Activated T-cell treated with anti-CD3 and anti-CD28 coated beads for 4 hours (primary cell): ENCODE measurements at regions not wholly inside any gene's neighbourhood (a gene's known extent, or its start where the extent isn't known, plus 50 kb on each side); places are given as distances from the start of the nearest gene placed in this dataset.
"Not testable (repeated sequence)": the region's sequence is repeated elsewhere in the genome, so short reads cannot be mapped to it uniquely, and the experiment has no call there.

Experiments used
- DNase-seq: peaks from one replicate; pipeline ENCODE4 v3.0.0-alpha.2; 2020

- DNase-seq, result no peak
Observed at GRCh38 chr22:22374163-22374562, 129.6 kb downstream of the VPREB1 start.

DNA sequence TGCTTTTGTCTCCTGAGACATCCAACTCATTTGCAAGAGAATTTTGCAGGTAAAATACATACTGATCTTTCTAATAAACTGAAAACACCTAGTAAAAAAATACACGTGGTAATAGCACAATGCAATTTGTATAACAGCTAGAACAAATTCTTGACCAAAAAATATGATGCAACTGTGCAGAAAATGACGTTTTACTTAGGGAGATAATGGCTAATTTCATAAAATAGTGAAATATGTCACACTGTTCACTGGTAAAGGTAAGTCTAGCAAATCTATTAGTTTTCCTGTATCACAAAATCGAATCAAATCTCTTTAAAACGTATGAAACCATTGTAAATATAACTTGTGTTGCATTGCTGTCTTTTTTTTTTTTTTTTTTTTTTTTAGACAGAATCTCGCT, 130.0 kb downstream of the VPREB1 start:
- no peak for DNase-seq

- no peak for DNase-seq
Observed at GRCh38 chr22:22375576-22376351, 131.2 kb downstream of the VPREB1 start.

DNA sequence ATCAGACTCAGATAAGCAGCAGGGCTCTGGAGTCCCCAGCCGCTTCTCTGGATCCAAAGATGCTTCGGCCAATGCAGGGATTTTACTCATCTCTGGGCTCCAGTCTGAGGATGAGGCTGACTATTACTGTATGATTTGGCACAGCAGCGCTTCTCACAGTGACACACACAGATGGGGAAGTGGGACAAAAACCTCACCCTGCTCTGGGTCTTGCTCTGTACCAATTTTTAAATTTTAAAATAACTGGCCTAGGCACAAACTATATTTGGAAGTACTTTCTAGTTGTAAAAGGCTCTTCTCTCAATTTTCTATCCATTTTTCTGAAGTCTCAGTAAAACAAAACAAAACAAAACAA, 131.7 kb downstream of the VPREB1 start:
- no peak for DNase-seq

GRCh38 chr22:22376884-22377283, 131.7 kb downstream of the ZNF280B start:
- DNase-seq, result not testable (repeated sequence)

DNA sequence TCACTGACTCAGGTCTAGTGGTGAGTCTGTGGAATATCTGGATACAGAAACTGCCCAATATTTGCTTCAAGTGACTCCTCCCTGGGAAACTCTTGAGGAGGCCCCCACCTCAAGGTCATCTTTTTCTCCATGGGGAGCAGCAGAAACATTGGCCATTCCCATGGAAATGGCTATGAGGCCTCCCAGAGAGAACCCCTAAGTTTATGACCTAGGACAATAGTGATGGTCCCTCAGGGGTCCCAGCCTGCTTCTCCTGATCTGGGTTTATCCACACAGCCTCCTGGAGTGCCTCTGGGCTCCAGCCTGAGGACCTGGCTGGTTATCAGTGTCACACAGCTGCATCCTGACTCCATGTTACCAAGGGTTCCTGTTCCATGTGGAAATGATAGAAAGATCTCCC, 131.2 kb downstream of the ZNF280B start:
- DNase-seq, result no peak

- DNase-seq, result no peak
Observed at GRCh38 chr22:22378446-22379415, 129.8 kb downstream of the ZNF280B start.

DNA sequence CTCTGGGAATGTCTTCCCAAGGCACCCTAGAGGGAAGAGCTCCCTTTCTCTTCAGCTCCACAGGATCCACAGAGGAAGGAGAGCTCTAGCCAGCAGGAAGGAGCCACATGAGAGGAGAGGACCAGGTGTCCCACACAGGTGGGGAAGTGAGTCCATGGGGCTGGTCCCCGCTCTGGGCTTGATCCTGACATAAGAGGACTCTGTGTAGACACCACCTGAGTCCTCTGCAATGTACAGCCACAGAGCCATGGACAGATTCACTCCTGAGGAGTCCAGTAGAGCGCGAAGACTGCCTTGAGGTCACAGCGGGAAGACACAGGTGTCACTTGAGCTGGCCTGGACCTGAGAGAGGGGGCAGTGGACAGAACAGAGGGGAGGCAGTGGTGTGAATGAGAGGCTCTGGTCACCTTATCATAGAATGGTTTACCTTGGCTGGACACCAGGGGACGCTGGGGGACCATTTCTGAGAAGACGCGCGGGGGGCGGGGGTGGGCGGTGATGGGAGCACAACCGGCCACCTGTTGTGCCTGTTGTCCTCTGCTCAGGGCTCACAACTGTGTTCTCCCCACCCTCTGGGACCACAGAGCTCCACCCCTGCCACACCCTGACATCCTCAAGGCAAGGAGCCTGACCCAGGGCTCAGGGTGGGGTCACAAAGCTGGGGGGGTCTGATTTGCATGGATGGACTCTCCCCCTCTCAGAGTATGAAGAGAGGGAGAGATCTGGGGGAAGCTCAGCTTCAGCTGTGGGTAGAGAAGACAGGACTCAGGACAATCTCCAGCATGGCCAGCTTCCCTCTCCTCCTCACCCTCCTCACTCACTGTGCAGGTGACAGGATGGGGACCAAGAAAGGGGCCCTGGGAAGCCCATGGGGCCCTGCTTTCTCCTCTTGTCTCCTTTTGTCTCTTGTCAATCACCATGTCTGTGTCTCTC, 128.2 kb downstream of the ZNF280B start:
- no peak for DNase-seq

- not testable (repeated sequence) for DNase-seq
Observed at GRCh38 chr22:22381292-22381691, 127.2 kb downstream of the ZNF280B start.

- DNase-seq, result no peak
Observed at GRCh38 chr22:22384267-22384666, 124.3 kb downstream of the ZNF280B start.

GRCh38 chr22:22384668-22385244, 123.8 kb downstream of the ZNF280B start:
- DNase-seq, result no peak

DNA sequence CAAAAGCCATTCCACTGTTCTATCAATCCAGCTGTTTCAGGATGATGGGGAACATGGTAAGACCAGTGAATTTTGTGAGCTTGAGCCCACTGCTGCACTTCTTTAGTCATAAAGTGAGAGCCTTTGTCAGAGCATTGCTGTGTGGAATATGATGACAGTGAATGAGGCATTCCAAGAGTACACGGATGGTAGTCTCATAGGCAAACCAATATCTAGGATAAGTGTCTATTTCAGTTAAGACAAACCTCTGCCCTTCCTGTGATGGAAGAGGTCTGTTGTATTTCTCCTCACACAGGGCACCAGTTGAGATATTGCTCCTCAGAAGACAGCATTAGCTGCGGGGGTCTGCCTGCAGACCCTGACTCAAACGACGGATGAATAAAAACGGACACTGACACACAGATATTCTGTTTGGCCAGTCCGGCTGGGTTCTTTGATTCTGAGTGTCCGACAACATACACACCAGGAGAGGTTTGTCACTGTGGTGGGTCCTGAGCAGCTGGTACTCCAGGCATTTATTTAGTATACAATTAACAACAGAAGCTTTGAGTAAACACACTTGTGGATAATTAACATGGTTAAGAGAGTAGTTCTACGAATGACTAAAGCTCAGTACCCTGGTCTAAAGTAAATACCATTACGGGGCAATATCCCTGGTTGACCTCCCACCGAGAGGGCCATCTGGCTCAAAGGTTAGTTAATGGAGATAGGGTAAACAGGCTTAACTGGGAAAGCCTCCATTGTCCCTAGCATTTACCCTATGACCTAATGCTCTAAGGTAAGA, 121.7 kb downstream of the ZNF280B start:
- no peak for DNase-seq

GRCh38 chr22:22387386-22387736, 121.2 kb downstream of the ZNF280B start:
- DNase-seq, result no peak

GRCh38 chr22:22388090-22388489, 120.5 kb downstream of the ZNF280B start:
- DNase-seq, result no peak

DNA sequence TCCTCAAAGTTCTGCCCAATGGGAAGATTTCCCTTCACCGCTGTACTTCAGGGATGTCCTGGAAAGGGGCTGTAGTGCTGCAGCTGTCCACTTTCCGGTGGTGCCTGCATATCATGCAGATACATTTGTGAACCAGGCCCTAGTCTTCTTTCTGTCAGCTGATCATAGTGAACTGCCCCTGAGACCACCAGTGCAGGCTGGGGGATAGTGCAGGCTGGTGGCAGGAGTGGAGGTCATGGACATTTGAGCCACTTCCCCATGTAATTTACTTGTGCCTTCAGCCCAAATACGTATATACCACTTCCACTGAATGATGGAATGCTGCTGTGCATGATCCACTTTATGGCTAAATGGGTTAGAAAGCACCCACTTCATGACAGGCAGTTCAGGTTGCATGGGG, 120.0 kb downstream of the ZNF280B start:
- DNase-seq, result no peak

- no peak for DNase-seq
Observed at GRCh38 chr22:22389467-22389866, 119.1 kb downstream of the ZNF280B start.

GRCh38 chr22:22390989-22391388, 117.6 kb downstream of the ZNF280B start:
- DNase-seq, result no peak

- DNase-seq, result no peak
Observed at GRCh38 chr22:22391543-22391942, 117.0 kb downstream of the ZNF280B start.

GRCh38 chr22:22392131-22392530, 116.4 kb downstream of the ZNF280B start:
- DNase-seq, result no peak

- DNase-seq, result no peak
Observed at GRCh38 chr22:22394591-22394990, 114.0 kb downstream of the ZNF280B start.

- no peak for DNase-seq
Observed at GRCh38 chr22:22395245-22395644, 113.3 kb downstream of the ZNF280B start.
